Inflammatory macrophage treated with lipopolysaccharide for 1 hour (primary cell): ENCODE measurements at regions not wholly inside any gene's neighbourhood (a gene's known extent, or its start where the extent isn't known, plus 50 kb on each side); places are given as distances from the start of the nearest gene placed in this dataset.

Experiments used
- DNase-seq, 2 donors: peaks; one replicate each; pipeline ENCODE4 v3.0.0-alpha.2; 2020 to 2022

DNA sequence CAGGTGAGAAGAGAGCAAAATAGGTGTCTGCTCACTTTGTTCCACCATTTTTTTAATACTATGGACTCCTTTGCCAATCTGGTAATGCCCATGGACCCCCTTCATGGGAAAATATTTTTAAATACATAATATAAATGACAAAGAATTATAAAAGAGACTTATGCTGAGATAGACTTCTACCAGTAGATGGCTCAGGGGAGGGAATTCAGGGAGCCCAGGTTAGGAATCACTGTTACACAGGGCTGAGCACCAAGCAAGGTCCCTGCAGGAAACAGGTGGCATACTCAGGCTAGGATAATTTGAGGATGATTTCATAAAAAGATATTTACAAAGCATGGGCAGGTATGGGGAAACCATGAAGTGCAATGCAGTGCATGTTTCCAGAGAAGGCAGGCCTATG, 525.9 kb downstream of the FGF9 start:
- no peak for DNase-seq

DNA sequence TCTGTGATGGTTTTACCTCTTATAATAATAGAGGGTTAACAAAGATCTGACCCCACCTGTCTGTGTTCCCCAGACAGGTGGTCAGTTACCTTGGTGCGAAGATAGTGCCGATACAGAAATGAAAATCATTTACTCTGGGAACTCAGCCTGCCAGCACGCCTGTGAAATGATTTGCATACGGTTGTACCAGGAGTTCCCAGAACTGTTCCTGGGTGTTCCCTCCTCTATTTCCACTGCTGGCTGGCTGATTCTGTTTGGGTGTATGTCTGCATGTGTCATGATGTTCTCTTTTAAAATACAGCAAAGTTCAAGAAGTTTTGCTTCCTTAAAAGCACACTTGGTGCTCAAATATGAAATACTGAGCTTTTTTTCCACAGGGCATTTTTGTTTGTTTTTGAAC, 527.1 kb downstream of the FGF9 start:
- DNase-seq: no peak

DNA sequence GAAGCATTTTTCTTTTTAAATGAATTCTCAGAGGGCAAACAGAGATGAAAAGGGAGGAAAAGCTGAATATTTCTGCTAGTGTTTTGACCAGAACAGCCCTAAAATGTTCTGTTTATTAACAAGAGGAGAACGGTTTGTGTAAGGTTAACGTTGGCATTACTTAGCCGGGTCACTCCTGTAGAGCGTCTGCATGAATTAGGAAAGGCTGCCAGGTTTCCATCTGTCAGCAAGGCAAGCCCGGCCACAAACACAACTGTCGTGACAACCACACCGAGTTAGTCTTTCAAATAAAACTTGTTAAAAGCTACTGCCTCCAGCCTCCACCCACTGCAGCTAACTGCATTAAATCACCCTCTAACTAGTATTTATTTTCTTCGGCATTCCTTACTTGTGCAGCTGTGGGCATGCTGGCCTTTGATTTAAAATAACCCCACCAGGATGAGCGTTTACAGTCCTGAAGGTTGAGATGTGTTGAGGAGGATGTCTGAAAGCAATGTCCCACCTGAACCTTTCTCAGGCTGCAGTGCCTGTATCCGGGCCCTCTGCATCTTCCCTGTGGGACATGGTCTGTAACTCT, 527.9 kb downstream of the FGF9 start:
- no peak for DNase-seq

DNA sequence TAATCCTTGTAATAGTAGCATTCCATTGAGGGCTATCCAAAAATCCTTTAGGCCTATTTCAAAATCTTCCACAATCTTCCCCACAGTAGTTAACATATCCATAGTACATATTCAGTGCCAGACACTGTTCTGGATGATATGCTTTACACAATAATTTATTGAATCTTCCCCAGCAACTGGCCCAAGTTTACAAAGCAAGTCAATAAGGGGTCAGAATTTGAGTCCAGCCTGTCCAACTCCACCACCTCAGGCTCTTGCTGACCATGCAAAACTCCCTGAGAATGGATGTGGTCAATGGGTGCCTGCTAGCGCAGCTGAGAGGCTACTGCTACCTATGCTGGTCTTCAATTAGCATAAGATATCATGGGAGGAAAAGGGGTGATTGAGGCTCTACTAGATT, 529.6 kb downstream of the FGF9 start:
- DNase-seq: no peak

DNA sequence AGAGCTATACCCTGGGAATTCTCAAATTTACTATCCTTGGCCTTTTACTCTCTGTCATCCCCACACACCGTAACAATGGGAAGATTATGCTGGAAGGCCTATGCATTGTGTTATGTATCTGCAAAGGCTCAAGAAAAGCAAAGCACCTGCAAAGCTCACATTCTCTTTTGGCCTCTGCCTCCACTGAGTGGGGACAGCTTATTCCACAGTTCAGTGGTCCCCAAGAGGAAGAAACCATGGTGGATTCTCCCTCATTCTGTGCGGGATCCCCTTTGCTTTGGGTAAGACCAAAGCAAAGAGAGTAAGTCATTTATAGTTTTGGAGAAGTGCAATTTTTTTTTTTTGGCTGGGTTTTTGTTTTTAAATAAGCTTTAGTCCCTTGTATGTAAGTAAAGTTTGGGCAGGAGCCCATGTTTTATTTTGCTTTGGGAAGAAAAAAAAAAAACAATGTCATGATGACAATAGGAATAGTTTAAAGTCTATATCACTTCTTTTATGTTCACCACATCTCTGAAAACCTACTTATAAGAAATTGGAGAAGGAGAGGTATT, 530.6 kb downstream of the FGF9 start:
- DNase-seq: no peak

DNA sequence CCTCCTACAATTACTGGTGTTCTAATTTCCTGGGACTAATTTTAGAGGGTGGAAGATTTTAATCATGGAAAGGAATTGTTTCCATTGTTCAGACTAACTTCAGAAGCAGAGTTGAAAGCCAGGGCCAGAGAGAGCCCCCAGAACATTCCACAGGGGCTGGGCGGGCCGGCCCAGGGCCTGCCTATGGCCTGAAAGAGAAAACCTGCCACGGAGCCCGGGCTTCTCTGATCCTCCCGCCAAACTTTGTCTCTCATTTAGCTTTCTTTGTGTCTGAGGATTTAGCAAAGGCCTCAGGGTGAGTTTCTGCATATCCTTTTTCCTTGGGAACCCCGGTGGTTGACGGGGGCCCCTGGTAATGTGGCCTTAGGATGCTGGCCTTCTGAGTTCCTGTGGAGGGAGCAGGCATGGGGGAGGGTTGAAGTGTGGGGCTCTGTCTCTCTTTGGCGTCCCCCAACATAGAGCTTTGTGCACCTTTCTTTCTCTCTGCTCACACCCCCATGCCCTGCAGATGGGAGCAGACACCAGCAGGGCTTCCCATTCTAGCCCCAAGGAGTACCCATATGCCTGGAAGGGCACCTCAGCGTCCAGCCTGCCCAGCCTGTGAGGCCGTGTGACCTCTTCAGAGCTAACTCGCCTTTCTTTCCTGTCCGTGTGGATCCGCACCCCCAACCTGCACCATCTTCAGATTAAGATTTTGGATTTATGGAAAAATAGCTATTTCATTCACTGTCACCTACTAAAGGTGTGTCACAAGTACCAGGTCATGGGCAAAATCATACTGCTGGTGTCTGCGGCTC, 539.5 kb downstream of the FGF9 start:
- no peak for DNase-seq

DNA sequence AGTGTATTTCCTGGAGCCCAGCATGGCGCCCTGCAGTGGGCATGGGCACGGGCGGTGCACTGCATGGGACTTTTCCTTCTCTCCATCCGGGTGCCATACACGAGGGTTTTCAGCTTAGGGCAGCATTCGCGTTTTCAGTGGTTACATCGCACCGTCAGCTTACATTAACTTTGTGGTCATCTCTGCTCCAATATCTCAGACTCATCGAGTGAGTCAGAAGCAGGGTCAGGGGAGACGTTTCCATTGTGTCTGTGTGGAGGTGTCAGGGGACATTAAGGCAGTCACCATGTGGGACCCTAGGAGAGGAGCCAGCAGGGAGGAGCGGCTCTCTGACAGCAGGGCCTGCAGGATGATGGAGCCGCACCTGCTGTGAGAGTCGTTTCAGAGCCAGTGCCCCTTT, 541.0 kb downstream of the FGF9 start:
- DNase-seq: no peak

DNA sequence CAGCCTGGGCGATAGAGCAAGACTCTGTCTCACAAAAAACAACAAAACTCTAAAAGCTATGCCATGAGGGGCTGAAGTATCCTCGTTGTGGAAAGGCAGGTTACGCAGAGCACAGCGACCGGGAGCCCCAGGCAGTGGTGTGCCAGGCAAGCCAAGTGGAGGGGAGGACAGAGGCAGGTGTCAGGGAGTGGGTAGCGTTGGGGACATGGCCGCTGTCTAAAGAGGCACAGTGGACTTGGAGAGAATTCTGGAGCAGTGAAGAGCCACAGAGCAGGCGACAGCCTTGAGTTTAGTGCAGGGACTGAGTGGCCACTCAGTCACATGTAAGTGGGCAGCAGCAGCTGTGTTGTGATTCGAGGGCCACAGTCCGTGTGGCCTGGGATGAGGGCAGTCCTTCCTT, 541.7 kb downstream of the FGF9 start:
- DNase-seq: no peak

DNA sequence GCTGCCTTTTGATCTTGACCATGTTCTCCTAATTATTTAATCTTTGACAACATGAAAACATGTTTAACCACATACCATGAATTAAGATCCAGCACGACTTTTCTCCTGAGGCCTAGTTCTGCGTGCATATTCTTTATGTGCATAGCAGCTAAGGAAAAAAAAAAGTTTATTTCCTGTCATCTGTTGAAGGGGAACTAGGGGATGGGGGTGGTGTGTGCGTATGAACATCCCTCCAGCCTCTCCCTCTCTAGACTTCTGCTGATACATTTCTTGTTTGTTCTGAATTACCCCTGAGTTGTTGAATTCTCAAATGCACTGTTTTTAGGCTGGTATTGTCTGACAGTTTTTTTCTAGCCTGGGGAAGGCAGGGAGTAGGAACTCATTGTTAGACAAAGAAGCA, 543.3 kb downstream of the FGF9 start:
- no peak for DNase-seq

DNA sequence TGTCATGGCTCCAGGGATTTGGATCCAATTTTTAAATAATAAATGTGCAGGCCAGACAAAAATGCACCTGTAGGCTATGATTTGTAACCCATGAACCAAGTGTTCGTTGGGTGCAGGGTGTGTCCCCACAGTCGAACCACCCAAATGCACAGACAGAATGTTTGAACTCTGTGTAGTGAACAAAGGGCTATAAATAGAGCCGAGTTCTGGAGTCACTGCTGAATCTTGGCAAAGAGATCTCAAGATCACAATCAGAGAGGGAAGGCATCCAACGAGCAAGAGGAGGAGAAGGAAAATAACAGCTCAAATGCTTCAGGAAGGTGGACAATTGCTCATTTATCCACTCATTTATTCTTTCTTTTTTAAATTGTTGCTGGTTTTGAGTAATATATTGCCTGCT, 547.9 kb downstream of the FGF9 start:
- no peak for DNase-seq

DNA sequence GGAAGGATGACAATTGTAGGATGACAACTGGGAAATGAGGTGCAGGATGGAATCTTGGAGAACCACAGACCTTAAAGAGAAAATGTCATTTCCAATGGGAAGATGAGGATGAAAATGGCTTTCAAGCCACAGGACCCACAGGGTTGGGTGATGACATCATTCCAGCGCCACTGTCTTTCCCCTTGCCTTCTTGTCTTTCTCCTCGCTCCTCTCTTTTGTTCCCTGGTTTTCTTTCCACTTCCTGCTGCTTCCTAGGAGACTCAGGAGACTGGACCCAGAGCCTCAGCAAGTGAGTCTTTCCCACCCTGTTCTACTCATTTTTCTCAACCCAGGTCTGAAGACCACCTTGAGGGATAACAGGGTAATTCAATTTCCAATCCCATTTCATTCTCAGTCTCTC, 548.8 kb downstream of the FGF9 start:
- DNase-seq: no peak

DNA sequence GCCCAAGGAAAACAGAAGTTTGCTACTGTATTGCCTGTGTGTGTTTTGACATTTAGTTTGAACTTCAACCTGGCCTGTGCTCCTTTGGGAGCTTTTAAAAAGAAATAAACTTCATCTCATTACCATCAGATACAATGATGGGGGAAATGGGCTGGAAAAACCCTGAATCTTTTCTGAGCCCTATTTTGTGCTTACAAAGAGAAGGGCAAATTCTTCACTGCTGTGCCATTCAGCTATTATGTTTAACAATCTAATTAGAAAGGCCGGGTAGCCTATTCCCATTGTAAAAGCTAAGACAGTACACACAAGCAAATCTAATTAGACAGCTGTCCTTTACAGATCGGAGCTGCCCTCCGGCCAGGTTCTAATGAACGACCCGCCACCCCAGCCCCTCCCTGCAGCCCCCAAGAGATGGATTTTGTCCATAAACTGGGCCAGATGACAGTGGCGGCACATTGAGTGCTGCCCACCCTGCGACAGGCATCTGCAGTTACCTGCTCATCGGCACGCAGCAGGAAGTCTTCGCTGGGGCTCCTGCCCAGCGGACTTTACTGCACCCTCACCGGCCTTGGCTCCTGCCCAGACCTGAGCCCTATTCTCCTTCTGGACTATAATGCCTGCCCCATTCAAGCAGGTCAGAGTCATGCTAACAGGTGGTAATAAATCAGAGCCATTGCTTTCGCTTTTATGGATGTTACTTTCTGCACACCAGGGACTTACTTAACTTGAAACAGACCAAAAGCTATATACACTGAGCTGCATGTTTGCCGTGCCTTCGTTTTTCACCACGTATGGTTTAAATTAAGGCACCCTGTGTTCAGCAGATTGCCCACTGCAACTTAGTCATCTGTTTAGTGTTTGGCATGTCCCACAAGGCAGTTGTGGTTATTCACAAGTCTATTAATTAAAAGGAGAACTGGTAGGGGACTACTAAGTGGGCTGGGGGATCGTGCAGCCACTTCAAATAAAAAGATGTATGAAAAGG, 549.6 kb downstream of the FGF9 start:
- no peak for DNase-seq

DNA sequence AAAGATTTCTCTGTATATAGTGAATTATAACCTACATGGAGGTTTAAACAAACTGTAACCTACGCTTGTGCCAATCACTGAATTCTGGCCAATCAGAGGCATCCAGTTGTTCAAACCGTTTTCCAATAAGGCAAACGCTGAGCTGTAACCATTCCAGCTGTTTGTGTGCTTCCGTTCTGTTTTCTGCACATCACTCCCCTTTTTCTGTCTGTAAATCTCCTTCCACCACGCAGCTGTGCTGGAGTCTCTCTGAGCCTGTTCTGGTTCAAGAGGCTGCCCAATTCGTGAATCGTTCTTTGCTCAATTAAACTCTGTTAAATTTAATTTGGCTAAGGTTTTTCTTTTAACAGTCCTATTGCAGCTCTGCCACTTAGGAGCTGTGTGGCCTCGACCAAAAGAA, 552.5 kb downstream of the FGF9 start:
- DNase-seq: no peak

DNA sequence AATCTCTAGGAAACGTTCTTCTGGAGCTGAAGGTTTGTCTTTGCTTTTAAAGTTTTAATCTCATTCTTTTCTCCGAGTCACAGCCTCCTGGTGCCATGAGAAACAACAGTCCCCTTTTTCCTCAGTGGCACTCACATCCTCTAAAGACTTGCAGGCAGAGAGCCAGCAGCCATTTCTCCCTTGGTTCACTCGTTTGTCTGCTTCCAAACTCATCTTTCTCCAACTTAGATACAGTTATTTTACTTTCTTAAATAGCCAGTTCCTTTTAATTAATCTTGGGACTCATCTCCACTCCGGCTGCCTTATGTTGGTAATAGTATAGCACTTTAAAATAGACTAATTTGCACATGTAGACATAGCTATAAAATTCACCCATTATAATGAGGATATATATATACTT, 555.2 kb downstream of the FGF9 start:
- DNase-seq: no peak

DNA sequence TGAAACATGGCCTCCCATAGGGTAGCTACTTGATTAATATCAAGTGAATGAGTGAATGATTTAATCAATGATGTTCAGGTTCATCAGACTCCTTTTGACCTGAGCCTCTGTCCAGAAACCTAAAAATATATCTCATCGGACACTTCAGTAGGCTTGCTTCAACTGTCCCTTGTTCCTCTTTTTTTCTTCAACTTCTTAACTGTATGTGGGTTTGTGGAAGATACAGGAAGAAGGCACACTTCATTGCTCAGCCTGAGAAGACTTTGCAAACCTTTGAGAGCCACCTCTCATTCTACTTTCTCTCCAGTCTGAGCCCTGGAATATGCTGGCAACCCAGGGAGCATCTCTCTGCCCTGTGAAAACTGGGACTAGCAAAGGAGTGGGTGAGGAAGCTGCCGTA, 557.0 kb downstream of the FGF9 start:
- DNase-seq: peak; percentile 2 to 3

DNA sequence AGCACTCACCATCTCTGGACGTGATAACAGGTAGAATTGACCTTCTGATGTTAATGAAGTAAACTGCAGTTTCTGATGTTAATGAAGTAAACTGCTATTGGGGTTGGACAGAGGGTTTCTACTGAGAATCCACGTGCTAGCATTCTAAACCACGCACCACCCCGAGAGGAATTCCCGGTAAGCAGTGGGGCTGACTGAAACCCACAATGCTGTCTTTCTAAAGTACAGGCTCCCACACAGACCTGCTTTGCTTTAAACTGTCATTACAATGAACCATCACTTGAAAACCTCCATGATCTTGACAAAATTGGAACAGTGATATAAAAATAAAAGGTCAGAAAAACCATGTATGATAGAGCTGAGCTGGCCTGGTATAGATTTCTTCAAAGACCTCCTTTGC, 559.0 kb downstream of the FGF9 start:
- no peak for DNase-seq

DNA sequence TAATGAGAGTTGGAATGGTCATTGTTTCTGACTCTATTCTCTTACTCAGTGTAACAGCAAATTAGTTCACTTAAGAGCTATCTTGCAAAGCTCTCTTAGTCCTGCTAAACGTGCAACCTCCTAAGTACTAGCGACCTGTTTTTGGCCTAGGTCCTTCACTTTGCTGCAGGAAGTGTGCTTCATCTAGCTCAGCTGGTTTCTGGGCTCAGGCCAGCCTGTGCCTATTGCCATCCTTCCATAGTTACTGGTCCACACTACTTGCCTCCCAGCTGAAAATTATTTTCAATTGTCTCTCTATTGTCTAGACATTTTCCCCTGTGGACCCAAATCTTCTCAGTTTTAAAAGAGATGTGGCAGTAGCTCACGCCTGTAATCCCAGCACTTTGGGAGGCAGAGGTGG, 561.3 kb downstream of the FGF9 start:
- DNase-seq: no peak

DNA sequence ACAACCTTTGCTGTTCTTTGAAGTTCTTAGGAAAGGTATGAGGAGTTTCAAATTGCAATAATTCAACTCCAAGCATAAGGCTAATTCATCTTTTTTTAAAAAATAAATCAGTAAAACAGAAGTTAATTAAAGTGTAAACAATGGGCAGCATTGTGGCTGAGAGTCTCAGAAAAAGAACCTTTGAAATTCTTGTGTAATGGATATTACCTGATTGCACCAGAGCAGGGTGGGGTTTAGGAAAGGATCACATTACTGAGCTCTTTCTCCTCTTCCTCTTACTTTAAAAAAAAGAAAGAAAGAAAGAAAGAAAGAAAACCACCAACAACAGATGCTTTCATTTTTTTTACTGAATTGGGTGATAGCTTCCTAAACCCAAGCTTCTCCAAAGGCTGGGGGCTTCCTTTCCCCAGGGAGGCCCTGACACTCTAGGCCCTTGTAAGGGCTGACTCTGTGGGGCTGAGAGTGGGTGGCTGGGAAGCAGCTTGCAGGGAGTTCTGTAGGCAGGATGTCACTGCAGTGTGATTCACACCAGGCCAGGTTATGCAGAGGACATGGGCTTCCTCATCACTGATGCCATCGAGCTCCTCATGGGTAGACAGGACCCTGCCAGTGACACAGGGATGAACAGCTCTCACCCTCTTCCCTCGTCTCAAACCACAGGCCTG, 564.5 kb downstream of the FGF9 start:
- DNase-seq: peak; percentile 23 to 56

DNA sequence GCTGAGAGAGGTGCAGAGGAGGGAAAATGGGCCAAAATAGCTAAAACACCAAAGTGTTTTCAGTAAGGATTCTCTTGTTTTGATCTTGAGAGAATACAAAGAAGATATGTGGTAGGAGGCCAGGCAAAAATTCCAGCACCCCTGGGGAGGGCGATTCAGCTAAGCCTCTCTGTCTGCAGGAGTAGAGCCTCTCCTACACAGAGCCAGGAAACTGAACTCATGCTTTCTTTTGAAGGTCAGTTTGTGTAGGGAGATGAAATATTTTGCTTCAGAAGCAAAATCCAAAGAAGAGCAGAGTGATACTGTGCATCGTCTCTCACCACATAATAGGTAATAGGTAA, 565.0 kb downstream of the FGF9 start:
- no peak for DNase-seq

DNA sequence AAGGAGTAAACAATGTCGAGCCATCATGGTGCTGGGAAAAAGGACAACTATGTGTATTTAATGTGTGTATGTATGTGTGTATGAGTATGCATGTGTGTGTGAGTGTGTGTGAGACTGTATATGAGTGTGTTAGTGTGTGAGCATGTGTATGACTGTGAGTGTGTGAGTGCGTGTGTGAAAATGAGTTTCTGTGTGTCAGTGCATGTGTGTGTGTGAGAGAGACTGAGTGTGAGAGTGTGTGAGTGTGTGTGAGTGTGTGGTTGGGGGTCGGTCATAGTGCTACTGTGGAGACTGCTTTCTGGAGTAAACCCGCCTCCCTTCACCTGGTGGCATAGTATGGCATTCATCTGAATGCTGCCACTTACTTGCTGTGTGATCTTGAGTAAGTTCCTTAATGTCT, 567.4 kb downstream of the FGF9 start:
- no peak for DNase-seq

DNA sequence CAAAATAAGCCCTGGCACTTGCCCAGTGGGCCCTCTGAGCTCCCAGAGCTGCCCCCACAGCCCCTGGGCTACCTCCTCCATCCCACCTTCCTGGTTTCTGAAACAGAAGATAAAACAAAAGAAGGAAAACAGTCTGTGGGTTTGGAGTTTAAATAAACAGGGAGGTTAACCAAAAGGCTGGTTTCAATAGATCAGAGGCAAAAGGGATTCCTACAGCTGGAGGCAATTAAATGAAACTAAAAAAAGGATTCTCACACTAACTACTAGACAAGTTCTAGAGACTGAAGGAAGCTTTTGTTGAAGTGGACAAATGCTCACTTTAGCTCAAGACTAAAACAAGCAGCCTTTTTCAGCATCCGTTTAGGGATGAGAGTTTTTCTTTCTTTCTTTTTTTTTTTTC, 569.8 kb downstream of the FGF9 start:
- DNase-seq: no peak

DNA sequence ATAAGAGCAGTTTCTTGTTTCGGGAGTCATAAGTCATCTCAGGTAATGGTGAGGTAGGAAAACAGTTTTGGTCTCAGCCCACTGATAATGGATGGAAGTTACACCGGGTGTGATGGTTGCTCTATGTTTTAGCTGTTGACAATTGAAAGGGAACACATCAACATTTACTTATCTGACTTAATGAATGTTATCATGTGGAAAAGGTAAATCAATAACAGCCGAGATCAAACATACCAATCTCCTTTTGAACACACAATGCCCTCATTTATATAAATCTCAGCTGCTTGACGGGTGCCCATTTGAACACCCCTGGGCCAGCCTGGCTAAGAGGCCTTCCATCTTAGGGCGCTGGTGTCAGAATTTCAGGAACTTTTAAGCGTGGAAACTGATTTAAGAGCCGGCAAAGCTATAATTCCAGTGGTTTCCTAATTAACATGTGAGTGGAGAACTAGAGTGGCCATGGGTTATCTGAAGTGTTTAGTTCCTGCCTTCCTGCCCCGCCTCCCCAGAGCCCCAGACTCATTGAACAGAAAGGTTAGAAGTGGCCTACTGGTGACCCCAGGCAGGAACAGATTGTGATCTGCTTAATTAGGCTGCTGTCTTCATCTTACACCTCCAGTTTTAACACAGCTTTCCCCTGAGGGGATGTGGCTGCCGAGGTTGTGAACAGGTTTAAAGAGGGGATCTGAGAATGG, 572.7 kb downstream of the FGF9 start:
- no peak for DNase-seq
